ENCODE measurements at regions not wholly inside any gene's neighbourhood (a gene's known extent, or its start where the extent isn't known, plus 50 kb on each side); places are given as distances from the start of the nearest gene placed in this dataset.
A peak's percentile ranks its signal among the peaks of the same experiment; 100 is the strongest.
"Not testable (repeated sequence)": the region's sequence is repeated elsewhere in the genome, so short reads cannot be mapped to it uniquely, and the experiment has no call there.

- peak in 1 of 7 donors; percentile 7 for DNase-seq
- Histone ChIP-seq H3K27me3 (no peaks in the 10 kb centered on the region), H3K27ac (no peak overlapping the region), H3K36me3 (replicated peaks in 1 of 2) (no peaks in the 10 kb centered on the region), H3K9me3 (replicated peaks in 1 of 3) (no peaks in the 10 kb centered on the region), H3K4me1 (replicated peaks in 1 of 2) (no peaks in the 10 kb centered on the region), H3K4me3 (no peak overlapping the region)
- no peak for TF ChIP-seq CTCF (IDR thresholded peaks at IDR 0.05)
- 83 to 89% (median 83%) methylated on average over 13 of the region's 13 CpGs for WGBS, 4 donors
- intact Hi-C loops (cut with DNase I) = no loop called here
Measured at GRCh38 chr11:119572481-119573424, 149.8 kb upstream of the THY1 start.

- peak in 1 of 7 donors; percentile 50 for DNase-seq
- intact Hi-C loops (cut with DNase I) = no loop called here
- no peak overlapping the region for H3K27ac ChIP-seq
- H3K27me3 ChIP-seq = no peaks in the 10 kb centered on the region
- no peaks in the 10 kb centered on the region for H3K4me1 ChIP-seq (replicated peaks in 1 of 2)
- no peak overlapping the region for H3K4me3 ChIP-seq
- WGBS, 4 donors = 49 to 66% (median 57%) methylated on average over 3 of the region's 3 CpGs
- no peaks in the 10 kb centered on the region for H3K9me3 ChIP-seq (replicated peaks in 1 of 3)
- TF ChIP-seq CTCF (IDR thresholded peaks at IDR 0.05) (no peak), POLR2A (IDR thresholded peaks at IDR 0.05) (no peak)
- no peaks in the 10 kb centered on the region for H3K36me3 ChIP-seq (replicated peaks in 1 of 2)
Measured at GRCh38 chr11:119571311-119571710, 148.3 kb upstream of the THY1 start.

GRCh38 chr11:119567688-119568582 is 145.0 kb upstream of the THY1 start:
- intact Hi-C loops (cut with DNase I) = no loop called here
- no peaks in the 10 kb centered on the region for H3K27me3 ChIP-seq
- no peaks in the 10 kb centered on the region for H3K4me1 ChIP-seq (replicated peaks in 1 of 2)
- H3K27ac ChIP-seq = no peak overlapping the region
- TF ChIP-seq CTCF (IDR thresholded peaks at IDR 0.05) = no peak
- TF ChIP-seq POLR2A (IDR thresholded peaks at IDR 0.05) = no peak
- DNase-seq = peak in 2 of 7 donors; percentile 27 to 86
- H3K4me3 ChIP-seq = no peak overlapping the region
- WGBS, 4 donors = 53 to 65% (median 57%) methylated on average over 9 of the region's 9 CpGs
- H3K9me3 ChIP-seq (replicated peaks in 1 of 3) = no peaks in the 10 kb centered on the region
- H3K36me3 ChIP-seq (replicated peaks in 1 of 2) = no peaks in the 10 kb centered on the region

- Histone ChIP-seq H3K27ac (no peak overlapping the region), H3K27me3 (no peaks in the 10 kb centered on the region), H3K4me1 (replicated peaks in 1 of 2) (no peaks in the 10 kb centered on the region), H3K9me3 (replicated peaks in 1 of 3) (no peaks in the 10 kb centered on the region), H3K4me3 (no peak overlapping the region), H3K36me3 (replicated peaks in 1 of 2) (no peaks in the 10 kb centered on the region)
- no peak for DNase-seq
- WGBS, 4 donors = 78 to 90% (median 83%) methylated on average over 2 of the region's 2 CpGs
- TF ChIP-seq CTCF (IDR thresholded peaks at IDR 0.05) (no peak), POLR2A (IDR thresholded peaks at IDR 0.05) (no peak)
- intact Hi-C loops (cut with DNase I) = no loop called here
Measured at GRCh38 chr11:119566319-119566718, 143.3 kb upstream of the THY1 start.

GRCh38 chr11:119565693-119566092 is 142.7 kb upstream of the THY1 start:
- DNase-seq; H3K4me3 ChIP-seq; H3K27ac ChIP-seq; intact Hi-C loops (cut with DNase I); H3K4me1 ChIP-seq (replicated peaks in 1 of 2); H3K36me3 ChIP-seq (replicated peaks in 1 of 2); H3K27me3 ChIP-seq; H3K9me3 ChIP-seq (replicated peaks in 1 of 3): not testable (repeated sequence)
